Mesothelial cell of epicardium (in vitro differentiated cells): ENCODE measurements at regions not wholly inside any gene's neighbourhood (a gene's known extent, or its start where the extent isn't known, plus 50 kb on each side); places are given as distances from the start of the nearest gene placed in this dataset.
"Not testable (repeated sequence)": the region's sequence is repeated elsewhere in the genome, so short reads cannot be mapped to it uniquely, and the experiment has no call there.

Experiments
- DNase-seq, 2 experiments: peaks; one replicate each; pipeline ENCODE4 v3.0.0; 2021; ENCODE audit warnings: low spot score in 2 of 2; ENCODE audit not compliant: unreplicated experiment in 2 of 2
- H3K27ac Mint-ChIP-seq: 2 replicates; pipeline ENCODE4 v1.8.0; 2021; ENCODE audit warnings: mixed read lengths
- H3K27me3 Mint-ChIP-seq: 2 replicates; pipeline ENCODE4 v1.8.0; 2021; ENCODE audit warnings: low read depth, mixed read lengths
- H3K36me3 Mint-ChIP-seq: 2 replicates; pipeline ENCODE4 v1.8.0; 2021; ENCODE audit warnings: mixed read lengths
- H3K4me1 Mint-ChIP-seq: 2 replicates; pipeline ENCODE4 v1.8.0; 2021; ENCODE audit warnings: mixed read lengths
- H3K4me3 Mint-ChIP-seq: 2 replicates; pipeline ENCODE4 v1.8.0; 2021; ENCODE audit warnings: mild to moderate bottlenecking, moderate library complexity, mixed read lengths
- H3K9me3 Mint-ChIP-seq: 2 replicates; pipeline ENCODE4 v1.8.0; 2021; ENCODE audit warnings: mixed read lengths
- TF ChIP-seq, protein P1 (sequence below): fragments of 200-600 bp; sonication (generic); IDR thresholded peaks from one replicate; pipeline ENCODE4 v1.5.0; 2021; ENCODE audit warnings: antibody characterized with exemption; ENCODE audit not compliant: unreplicated experiment

- no peaks in the 10 kb centered on the region for H3K9me3 Mint-ChIP-seq
- H3K4me1 Mint-ChIP-seq: no peaks in the 10 kb centered on the region
- TF ChIP-seq, protein P1, sequence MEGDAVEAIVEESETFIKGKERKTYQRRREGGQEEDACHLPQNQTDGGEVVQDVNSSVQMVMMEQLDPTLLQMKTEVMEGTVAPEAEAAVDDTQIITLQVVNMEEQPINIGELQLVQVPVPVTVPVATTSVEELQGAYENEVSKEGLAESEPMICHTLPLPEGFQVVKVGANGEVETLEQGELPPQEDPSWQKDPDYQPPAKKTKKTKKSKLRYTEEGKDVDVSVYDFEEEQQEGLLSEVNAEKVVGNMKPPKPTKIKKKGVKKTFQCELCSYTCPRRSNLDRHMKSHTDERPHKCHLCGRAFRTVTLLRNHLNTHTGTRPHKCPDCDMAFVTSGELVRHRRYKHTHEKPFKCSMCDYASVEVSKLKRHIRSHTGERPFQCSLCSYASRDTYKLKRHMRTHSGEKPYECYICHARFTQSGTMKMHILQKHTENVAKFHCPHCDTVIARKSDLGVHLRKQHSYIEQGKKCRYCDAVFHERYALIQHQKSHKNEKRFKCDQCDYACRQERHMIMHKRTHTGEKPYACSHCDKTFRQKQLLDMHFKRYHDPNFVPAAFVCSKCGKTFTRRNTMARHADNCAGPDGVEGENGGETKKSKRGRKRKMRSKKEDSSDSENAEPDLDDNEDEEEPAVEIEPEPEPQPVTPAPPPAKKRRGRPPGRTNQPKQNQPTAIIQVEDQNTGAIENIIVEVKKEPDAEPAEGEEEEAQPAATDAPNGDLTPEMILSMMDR: no peak
- no peaks in the 10 kb centered on the region for H3K36me3 Mint-ChIP-seq
- H3K4me3 Mint-ChIP-seq: no peak overlapping the region
- DNase-seq: no peak
- H3K27me3 Mint-ChIP-seq: peaks cover 27% of the 10 kb centered on the region
- H3K27ac Mint-ChIP-seq: no peak overlapping the region
Measured at GRCh38 chr22:45090497-45090910, 73.2 kb upstream of the NUP50 start.

DNA sequence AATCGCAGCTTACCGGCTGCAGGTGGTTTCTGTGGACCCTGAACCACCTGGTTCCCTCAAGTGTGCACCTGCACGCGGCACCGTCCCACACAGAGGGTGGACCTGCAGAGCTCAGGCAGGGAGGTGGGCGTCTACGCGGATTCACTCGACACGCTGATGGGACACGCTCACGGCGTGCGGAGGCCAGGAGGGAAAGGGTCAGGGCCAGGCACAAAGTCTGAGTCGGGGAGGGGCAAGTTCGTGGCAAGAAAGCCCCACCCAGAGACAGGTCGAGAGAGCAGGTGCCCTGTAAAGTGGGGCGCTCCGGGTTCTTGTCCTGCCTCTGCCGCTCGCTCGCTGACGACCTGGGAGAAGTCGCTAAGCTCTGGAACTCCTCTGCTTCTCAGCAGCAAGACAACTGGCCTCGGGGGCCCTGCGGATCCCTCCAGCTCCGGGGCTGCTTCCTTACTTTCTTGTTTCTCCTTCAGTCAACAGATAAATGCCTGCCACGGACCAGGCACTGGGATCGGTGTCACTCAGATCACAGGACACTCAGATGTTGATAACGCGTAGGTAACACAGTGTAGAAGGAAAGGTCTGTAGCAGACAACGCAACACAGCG, 72.4 kb upstream of the NUP50 start:
- TF ChIP-seq, protein P1: no peak
- Mint-ChIP-seq H3K9me3 (no peaks in the 10 kb centered on the region), H3K4me1 (no peaks in the 10 kb centered on the region), H3K27me3 (peaks cover 32% of the 10 kb centered on the region), H3K36me3 (no peaks in the 10 kb centered on the region), H3K27ac (no peak overlapping the region), H3K4me3 (no peak overlapping the region)
- no peak for DNase-seq

- H3K4me3 Mint-ChIP-seq, H3K9me3 Mint-ChIP-seq, H3K4me1 Mint-ChIP-seq, H3K36me3 Mint-ChIP-seq, H3K27ac Mint-ChIP-seq, DNase-seq: not testable (repeated sequence)
- H3K27me3 Mint-ChIP-seq: peaks cover 38% of the 10 kb centered on the region
Measured at GRCh38 chr22:45091875-45092274, 71.8 kb upstream of the NUP50 start.

DNA sequence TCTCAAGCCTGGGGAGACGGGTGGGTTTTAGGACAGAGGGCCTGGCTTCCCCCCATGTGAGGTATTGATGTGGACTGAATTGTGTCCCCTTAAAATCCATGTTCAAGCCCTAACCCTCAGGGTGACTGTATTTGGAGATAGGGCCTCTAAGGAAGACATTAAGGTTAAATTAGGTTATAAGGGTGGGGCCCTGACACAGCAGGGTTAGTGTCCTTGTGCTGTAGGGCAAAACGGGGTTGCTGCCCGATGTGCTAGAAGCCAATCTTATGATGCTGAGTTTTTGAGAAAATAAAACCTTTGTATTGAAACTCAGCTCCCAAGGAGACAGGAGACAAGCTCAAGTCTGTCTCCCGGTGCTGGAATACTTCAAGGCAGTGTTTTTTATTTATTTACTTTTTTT, 71.1 kb upstream of the NUP50 start:
- Mint-ChIP-seq H3K4me1 (no peaks in the 10 kb centered on the region), H3K27ac (no peak overlapping the region), H3K4me3 (no peak overlapping the region), H3K9me3 (no peaks in the 10 kb centered on the region), H3K27me3 (peaks cover 44% of the 10 kb centered on the region), H3K36me3 (no peaks in the 10 kb centered on the region)
- DNase-seq: no peak
- TF ChIP-seq, protein P1: no peak

DNA sequence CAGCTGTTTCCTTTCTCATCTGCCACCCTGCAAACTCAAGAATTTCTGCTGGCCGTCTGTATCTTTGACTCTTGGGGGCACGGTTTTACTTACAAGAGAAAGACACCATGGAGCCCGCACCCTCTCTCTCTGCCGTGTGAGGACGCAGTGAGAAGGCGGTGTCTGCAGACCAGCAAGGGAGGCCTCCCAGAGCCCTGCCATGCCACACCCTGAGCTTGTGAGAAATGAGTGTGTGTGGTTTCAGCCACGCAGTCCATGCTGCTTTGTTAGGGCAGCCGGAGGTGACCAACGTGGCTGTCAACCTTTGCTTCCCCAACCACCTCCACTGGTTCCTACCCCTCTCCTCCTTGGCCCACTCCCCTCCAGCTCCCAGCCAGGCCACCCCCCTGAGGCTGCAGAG, 70.1 kb upstream of the NUP50 start:
- H3K27me3 Mint-ChIP-seq: peaks cover 50% of the 10 kb centered on the region
- no peaks in the 10 kb centered on the region for H3K36me3 Mint-ChIP-seq
- no peaks in the 10 kb centered on the region for H3K4me1 Mint-ChIP-seq
- TF ChIP-seq, protein P1: no peak
- no peaks in the 10 kb centered on the region for H3K9me3 Mint-ChIP-seq
- H3K4me3 Mint-ChIP-seq: no peak overlapping the region
- H3K27ac Mint-ChIP-seq: no peak overlapping the region
- DNase-seq: no peak

DNA sequence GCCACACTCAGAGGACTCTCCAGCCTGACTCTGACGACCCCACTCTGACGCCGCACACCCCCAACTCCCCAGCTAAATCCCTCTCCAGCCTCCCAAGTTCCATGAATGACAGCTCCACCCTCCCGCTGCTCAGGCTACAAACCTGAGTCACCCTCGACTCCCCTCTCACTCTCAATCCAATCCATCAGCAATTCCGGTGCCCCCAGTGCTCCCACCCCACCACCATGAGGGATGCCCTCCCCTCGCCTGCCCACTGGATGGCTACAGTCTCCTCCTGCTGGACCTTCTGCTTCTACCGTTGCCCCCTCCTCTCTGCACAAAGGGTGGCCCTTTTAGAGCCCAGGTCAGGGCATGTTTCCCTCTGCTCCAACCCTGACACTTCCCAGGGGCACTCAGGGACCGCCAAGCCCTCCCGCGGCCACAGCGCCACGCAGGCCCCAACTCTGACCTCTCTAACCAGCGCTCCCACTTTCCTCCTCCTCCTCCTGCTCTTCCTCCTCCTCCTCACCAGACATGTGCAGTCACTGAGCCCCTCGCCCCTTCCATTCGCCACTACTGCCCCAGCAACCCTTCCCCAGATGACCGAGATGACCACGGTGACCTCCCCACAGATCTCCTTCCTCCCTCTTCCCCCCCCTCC, 69.5 kb upstream of the NUP50 start:
- TF ChIP-seq, protein P1: no peak
- H3K4me1 Mint-ChIP-seq: no peaks in the 10 kb centered on the region
- no peak overlapping the region for H3K27ac Mint-ChIP-seq
- H3K4me3 Mint-ChIP-seq: no peak overlapping the region
- no peaks in the 10 kb centered on the region for H3K9me3 Mint-ChIP-seq
- H3K27me3 Mint-ChIP-seq: peaks cover 51% of the 10 kb centered on the region
- no peak for DNase-seq
- H3K36me3 Mint-ChIP-seq: no peaks in the 10 kb centered on the region
